GM12878 (cell line): ENCODE measurements at regions not wholly inside any gene's neighbourhood (a gene's known extent, or its start where the extent isn't known, plus 50 kb on each side); places are given as distances from the start of the nearest gene placed in this dataset.

Experiments
- ATAC-seq: fragments of 200-7000 bp; cut with Tn5 transposase; 3 replicates; pipeline ENCODE4 v1.9.1; 2020; ENCODE audit warnings: mild to moderate bottlenecking, moderate library complexity
- BruUV-seq: library from RNA; stranded (reverse); fragments of 400-500 nt; replicated peaks from 2 replicates; lab custom pipeline; 2021; lab: Mats Ljungman, UMichigan
- CTCF ChIA-PET: fragments of 300-600 bp; sonication (Branson Sonifier 250); formaldehyde crosslinking; extraction: SDS; loops from one replicate; lab custom pipeline; 2021; ENCODE audit warnings: inconsistent platforms; lab: Yijun Ruan, JAX
- POLR2A ChIA-PET: fragments of 350-600 bp; formaldehyde crosslinking; extraction: SDS; loops from one replicate; lab custom pipeline; 2021; ENCODE audit warnings: inconsistent platforms; lab: Charles Lee
- RAD21 ChIA-PET: fragments of 300-600 bp; sonication (Branson Sonifier 250); formaldehyde crosslinking; loops from one replicate; lab custom pipeline; 2023; ENCODE audit warnings: antibody characterized with exemption; ENCODE audit not compliant: unreplicated experiment; lab: Charles Lee
- SMC1A ChIA-PET: fragments of 300-600 bp; sonication (Branson Sonifier 250); formaldehyde crosslinking; loops from one replicate; lab custom pipeline; 2023; ENCODE audit not compliant: unreplicated experiment, uncharacterized antibody; lab: Charles Lee
- DNase-seq: peaks from one replicate; pipeline ENCODE4 v3.0.0-alpha.2; 2011; ENCODE audit warnings: low read depth, low spot score
- FAIRE-seq: peaks from 3 replicates; lab custom pipeline; 2011; peaks lifted over from hg19 to GRCh38; lab: Jason Lieb, UNC
- H2AFZ ChIP-seq: 2 replicates; pipeline ENCODE4 v1.6.0; 2011; ENCODE audit warnings: low read depth, low read length, control low read depth; ENCODE audit not compliant: control insufficient read depth
- H3K27ac ChIP-seq: 2 replicates; pipeline ENCODE4 v1.5.1; 2011; ENCODE audit warnings: control low read depth; ENCODE audit not compliant: control insufficient read depth, insufficient read depth
- H3K27me3 ChIP-seq, 2 experiments: replicated peaks in 1 of 2; 2 replicates each; pipeline versions ENCODE4 v1.6.0 to v1.6.1; 2011; ENCODE audit warnings: low read length in 1 of 2; ENCODE audit not compliant: control insufficient read depth in 2 of 2, insufficient read depth in 2 of 2
- H3K36me3 ChIP-seq, 2 experiments: 2 replicates each; pipeline ENCODE4 v1.5.1; 2011; ENCODE audit warnings: low read length in 1 of 2; ENCODE audit not compliant: control insufficient read depth in 2 of 2, insufficient read depth in 2 of 2
- H3K4me1 ChIP-seq: 2 replicates; pipeline ENCODE4 v1.6.1; 2011; ENCODE audit warnings: mild to moderate bottlenecking, low read length, moderate library complexity, mixed read lengths; ENCODE audit not compliant: control insufficient read depth, insufficient read depth
- H3K4me2 ChIP-seq: 2 replicates; pipeline ENCODE4 v1.6.0; 2011; ENCODE audit warnings: control low read depth; ENCODE audit not compliant: control insufficient read depth, insufficient read depth
- H3K4me3 ChIP-seq: fragments of 200-600 bp; sonication (generic); 2 replicates; pipeline ENCODE4 v1.5.1; 2016
- H3K79me2 ChIP-seq: 2 replicates; pipeline ENCODE4 v1.6.0; 2011; ENCODE audit warnings: low read length; ENCODE audit not compliant: control insufficient read depth, insufficient read depth
- H3K9ac ChIP-seq: 2 replicates; pipeline ENCODE4 v1.8.0; 2011; ENCODE audit warnings: low read length, control low read depth, mixed read lengths; ENCODE audit not compliant: control insufficient read depth, insufficient read depth
- H3K9me3 ChIP-seq: replicated peaks from 3 replicates; pipeline ENCODE4 v1.5.1; 2011; ENCODE audit warnings: mild to moderate bottlenecking, low read length; ENCODE audit not compliant: control insufficient read depth, insufficient read depth
- H4K20me1 ChIP-seq: 2 replicates; pipeline ENCODE4 v1.6.0; 2011; ENCODE audit not compliant: control insufficient read depth, insufficient read depth
- CEBPZ ChIP-seq: fragments of 150-350 bp; IDR thresholded peaks from 2 replicates; pipeline ENCODE4 v1.6.1; 2016; ENCODE audit warnings: low read depth, low read length
- CHD1 ChIP-seq: IDR thresholded peaks from 2 replicates; pipeline ENCODE4 v1.6.1; 2012; ENCODE audit warnings: low read depth, low read length, improper control_type of control experiment
- CHD4 ChIP-seq: fragments of 200-600 bp; sonication (generic); IDR thresholded peaks from 2 replicates; pipeline ENCODE4 v1.6.1; 2016; ENCODE audit warnings: mild to moderate bottlenecking
- JUND ChIP-seq: IDR thresholded peaks from 2 replicates; pipeline ENCODE4 v1.6.1; 2012; ENCODE audit warnings: low read depth, mild to moderate bottlenecking, low read length, improper control_type of control experiment, moderate library complexity
- SREBF2 ChIP-seq: IDR thresholded peaks from 2 replicates; pipeline ENCODE4 v1.6.1; 2012; ENCODE audit warnings: mild to moderate bottlenecking, low read length
- SRF ChIP-seq, 2 experiments: IDR thresholded peaks; 2 replicates each; pipeline ENCODE4 v1.6.1; 2011; ENCODE audit warnings: low read depth in 2 of 2, low read length in 2 of 2, mild to moderate bottlenecking in 1 of 2, moderate library complexity in 1 of 2
- ZBTB11 ChIP-seq: fragments of 450-650 bp; formaldehyde crosslinking; IDR thresholded peaks from 2 replicates; pipeline ENCODE4 v1.5.0; 2022; ENCODE audit warnings: mild to moderate bottlenecking, missing genetic modification characterization
- WGBS: methylation state at CpG from one replicate; pipeline ENCODE4 v1.1.6; 2016; ENCODE audit warnings: low lambda C conversion rate; ENCODE audit not compliant: insufficient replicate concordance, insufficient coverage; ENCODE audit errors: missing lambda C conversion rate; 5-methylcytosine and 5-hydroxymethylcytosine counted together
- in situ Hi-C: fragments of 300-500 bp; cut with MboI; formaldehyde crosslinking; loops from 9 replicates; pipeline ENCODE4 v1.14.3; 2018; ENCODE audit warnings: mixed read lengths
- intact Hi-C: fragments of 100-400 bp; cut with micrococcal nuclease; formaldehyde crosslinking; loops from one replicate; pipeline ENCODE4 v1.14.2; 2022; ENCODE audit not compliant: unreplicated experiment
- TF ChIP-seq, protein P1 (sequence below): fragments of 450-650 bp; formaldehyde crosslinking; IDR thresholded peaks from 2 replicates; pipeline ENCODE4 v1.4.0; 2020; ENCODE audit warnings: mild to moderate bottlenecking, moderate library complexity
- TF ChIP-seq, protein P2 (sequence below): IDR thresholded peaks from 2 replicates; pipeline ENCODE4 v1.6.1; 2011; ENCODE audit warnings: low read depth, low read length, improper control_type of control experiment, borderline replicate concordance

GRCh38 chr1:168887381-168887780 is 158.4 kb upstream of the DPT start:
- Histone ChIP-seq H3K4me1 (no peaks in the 10 kb centered on the region), H3K36me3 (no peaks in the 10 kb centered on the region), H2AFZ (no peak overlapping the region), H3K4me2 (no peak overlapping the region), H3K27ac (no peak overlapping the region), H3K4me3 (no peak overlapping the region), H3K27me3 (no peaks in the 10 kb centered on the region), H3K9me3 (no peaks in the 10 kb centered on the region; the same call in 2 of the 3 replicates), H4K20me1 (no peaks in the 10 kb centered on the region), H3K9ac (no peak overlapping the region), H3K79me2 (no peaks in the 10 kb centered on the region)
- 9% methylated on average over 4 of the region's 4 CpGs for WGBS
- ChIA-PET CTCF (no interaction called here), RAD21 (no interaction called here), POLR2A (no interaction called here), SMC1A (interaction anchor here (0.9 kb wide), 1 partner anchor 26 kb away, joined by 3 read pairs; no protein-coding TSS in a partner anchor)
- no peak for DNase-seq
- no peak for ATAC-seq
- TF ChIP-seq CHD4 (no peak), ZBTB11 (CRISPR knock-in tag) (no peak), CHD1 (no peak), CEBPZ (no peak), JUND (no peak), SRF (IDR thresholded peaks at IDR 0.05; ENCODE audit: low read depth in 2 of 2, low read length in 2 of 2) (no peak), SREBF2 (no peak)
- TF ChIP-seq, protein P1, sequence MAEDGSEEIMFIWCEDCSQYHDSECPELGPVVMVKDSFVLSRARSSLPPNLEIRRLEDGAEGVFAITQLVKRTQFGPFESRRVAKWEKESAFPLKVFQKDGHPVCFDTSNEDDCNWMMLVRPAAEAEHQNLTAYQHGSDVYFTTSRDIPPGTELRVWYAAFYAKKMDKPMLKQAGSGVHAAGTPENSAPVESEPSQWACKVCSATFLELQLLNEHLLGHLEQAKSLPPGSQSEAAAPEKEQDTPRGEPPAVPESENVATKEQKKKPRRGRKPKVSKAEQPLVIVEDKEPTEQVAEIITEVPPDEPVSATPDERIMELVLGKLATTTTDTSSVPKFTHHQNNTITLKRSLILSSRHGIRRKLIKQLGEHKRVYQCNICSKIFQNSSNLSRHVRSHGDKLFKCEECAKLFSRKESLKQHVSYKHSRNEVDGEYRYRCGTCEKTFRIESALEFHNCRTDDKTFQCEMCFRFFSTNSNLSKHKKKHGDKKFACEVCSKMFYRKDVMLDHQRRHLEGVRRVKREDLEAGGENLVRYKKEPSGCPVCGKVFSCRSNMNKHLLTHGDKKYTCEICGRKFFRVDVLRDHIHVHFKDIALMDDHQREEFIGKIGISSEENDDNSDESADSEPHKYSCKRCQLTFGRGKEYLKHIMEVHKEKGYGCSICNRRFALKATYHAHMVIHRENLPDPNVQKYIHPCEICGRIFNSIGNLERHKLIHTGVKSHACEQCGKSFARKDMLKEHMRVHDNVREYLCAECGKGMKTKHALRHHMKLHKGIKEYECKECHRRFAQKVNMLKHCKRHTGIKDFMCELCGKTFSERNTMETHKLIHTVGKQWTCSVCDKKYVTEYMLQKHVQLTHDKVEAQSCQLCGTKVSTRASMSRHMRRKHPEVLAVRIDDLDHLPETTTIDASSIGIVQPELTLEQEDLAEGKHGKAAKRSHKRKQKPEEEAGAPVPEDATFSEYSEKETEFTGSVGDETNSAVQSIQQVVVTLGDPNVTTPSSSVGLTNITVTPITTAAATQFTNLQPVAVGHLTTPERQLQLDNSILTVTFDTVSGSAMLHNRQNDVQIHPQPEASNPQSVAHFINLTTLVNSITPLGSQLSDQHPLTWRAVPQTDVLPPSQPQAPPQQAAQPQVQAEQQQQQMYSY (CRISPR knock-in tag) = no peak
- TF ChIP-seq, protein P2, sequence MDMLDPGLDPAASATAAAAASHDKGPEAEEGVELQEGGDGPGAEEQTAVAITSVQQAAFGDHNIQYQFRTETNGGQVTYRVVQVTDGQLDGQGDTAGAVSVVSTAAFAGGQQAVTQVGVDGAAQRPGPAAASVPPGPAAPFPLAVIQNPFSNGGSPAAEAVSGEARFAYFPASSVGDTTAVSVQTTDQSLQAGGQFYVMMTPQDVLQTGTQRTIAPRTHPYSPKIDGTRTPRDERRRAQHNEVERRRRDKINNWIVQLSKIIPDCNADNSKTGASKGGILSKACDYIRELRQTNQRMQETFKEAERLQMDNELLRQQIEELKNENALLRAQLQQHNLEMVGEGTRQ = no peak
- intact Hi-C loops = no loop called here
- FAIRE-seq = no peak
- no TSS peak for BruUV-seq
- in situ Hi-C loops = no loop called here
